CD14-positive monocyte (primary cell): ENCODE measurements at regions not wholly inside any gene's neighbourhood (a gene's known extent, or its start where the extent isn't known, plus 50 kb on each side); places are given as distances from the start of the nearest gene placed in this dataset.

Source experiments
- DNase-seq, 3 donors: peaks; one replicate each; pipeline ENCODE4 v3.0.0-alpha.2; 2011 to 2022
- H2AFZ ChIP-seq: 2 replicates; pipeline ENCODE4 v1.6.0; 2012; ENCODE audit warnings: mild to moderate bottlenecking, low read depth, low read length, inconsistent platforms; ENCODE audit not compliant: insufficient read depth, poor library complexity, severe bottlenecking
- H3K27ac ChIP-seq, 2 donors: 1 replicate in 1 of 2; 2 replicates in 1 of 2; pipeline ENCODE4 v1.5.1; 2012 to 2013; ENCODE audit warnings: low read length in 2 of 2, control low read depth in 1 of 2, inconsistent platforms in 1 of 2, low read depth in 1 of 2, mild to moderate bottlenecking in 1 of 2
- H3K27me3 ChIP-seq, 2 donors: one replicate each; pipeline versions ENCODE4 v1.6.0 to v1.6.1; 2011 to 2013; ENCODE audit warnings: low read length in 2 of 2; ENCODE audit not compliant: control insufficient read depth in 2 of 2, insufficient read depth in 2 of 2
- H3K36me3 ChIP-seq, 2 donors: replicated peaks in 1 of 2; 1 replicate in 1 of 2; 2 replicates in 1 of 2; pipeline versions ENCODE4 v1.5.1 to v1.6.1; 2012 to 2013; ENCODE audit warnings: low read length in 2 of 2, control low read depth in 1 of 2, inconsistent platforms in 1 of 2, mild to moderate bottlenecking in 1 of 2; ENCODE audit not compliant: insufficient read depth in 2 of 2, control insufficient read depth in 1 of 2
- H3K4me1 ChIP-seq, 2 donors: 1 replicate in 1 of 2; 2 replicates in 1 of 2; pipeline versions ENCODE4 v1.5.1 to v1.6.1; 2012 to 2013; ENCODE audit warnings: low read length in 2 of 2, control low read depth in 1 of 2, inconsistent platforms in 1 of 2, mild to moderate bottlenecking in 1 of 2, moderate library complexity in 1 of 2; ENCODE audit not compliant: insufficient read depth in 2 of 2, control insufficient read depth in 1 of 2
- H3K4me2 ChIP-seq: replicated peaks from 2 replicates; pipeline ENCODE3; 2012; ENCODE audit warnings: low read length, moderate library complexity, mild to moderate bottlenecking; ENCODE audit not compliant: poor library complexity, severe bottlenecking; ENCODE audit errors: extremely low read depth
- H3K4me3 ChIP-seq, 3 experiments: fragments of 200-600 bp in 1 of 3; sonication (generic) in 1 of 3; replicated peaks in 1 of 3; 1 replicate in 2 of 3; 2 replicates in 1 of 3; pipeline ENCODE4 v1.5.1; 2011 to 2013; ENCODE audit warnings: low read length in 3 of 3, mild to moderate bottlenecking in 3 of 3, control low read depth in 2 of 3, low read depth in 2 of 3, inconsistent platforms in 1 of 3, moderate library complexity in 1 of 3
- H3K79me2 ChIP-seq: 2 replicates; pipeline ENCODE4 v1.6.0; 2012; ENCODE audit warnings: mild to moderate bottlenecking, control low read depth, inconsistent platforms, low read length, moderate library complexity; ENCODE audit not compliant: insufficient read depth
- H3K9ac ChIP-seq: 2 replicates; pipeline ENCODE4 v1.6.0; 2017; ENCODE audit warnings: low read length, mild to moderate bottlenecking; ENCODE audit not compliant: insufficient read depth, poor library complexity, severe bottlenecking
- H3K9me3 ChIP-seq, 2 donors: replicated peaks in 1 of 2; 1 replicate in 1 of 2; 2 replicates in 1 of 2; pipeline versions ENCODE4 v1.5.1 to v1.6.1; 2012 to 2013; ENCODE audit warnings: low read length in 2 of 2, control low read depth in 1 of 2; ENCODE audit not compliant: control insufficient read depth in 1 of 2, insufficient read depth in 1 of 2
- H4K20me1 ChIP-seq: 2 replicates; pipeline ENCODE4 v1.6.0; 2012; ENCODE audit warnings: mild to moderate bottlenecking, low read length, control low read depth, moderate library complexity; ENCODE audit not compliant: insufficient read depth
- H3K27ac Mint-ChIP-seq, 7 donors: one replicate each; pipeline ENCODE4 v1.8.0; 2020; ENCODE audit warnings: mild to moderate bottlenecking in 7 of 7, mixed read lengths in 7 of 7, moderate library complexity in 6 of 7, inconsistent platforms in 2 of 7
- H3K27me3 Mint-ChIP-seq, 3 donors: one replicate each; pipeline ENCODE4 v1.8.0; 2021 to 2022; ENCODE audit warnings: low read depth in 3 of 3, mild to moderate bottlenecking in 3 of 3, mixed read lengths in 3 of 3, moderate library complexity in 3 of 3, inconsistent platforms in 1 of 3
- H3K36me3 Mint-ChIP-seq, 2 donors: one replicate each; pipeline ENCODE4 v1.8.0; 2020; ENCODE audit warnings: mixed read lengths in 2 of 2, inconsistent platforms in 1 of 2, mild to moderate bottlenecking in 1 of 2
- H3K4me1 Mint-ChIP-seq: one replicate; pipeline ENCODE4 v1.8.0; 2020; ENCODE audit warnings: mild to moderate bottlenecking, mixed read lengths
- H3K4me3 Mint-ChIP-seq, 2 donors: one replicate each; pipeline ENCODE4 v1.8.0; 2020; ENCODE audit warnings: mild to moderate bottlenecking in 2 of 2, mixed read lengths in 2 of 2, moderate library complexity in 1 of 2
- H3K9me3 Mint-ChIP-seq, 7 donors: one replicate each; pipeline ENCODE4 v1.8.0; 2020 to 2022; ENCODE audit warnings: mixed read lengths in 7 of 7, mild to moderate bottlenecking in 6 of 7, moderate library complexity in 6 of 7, inconsistent platforms in 2 of 7
- CTCF ChIP-seq: fragments of 200-600 bp; IDR thresholded peaks from one replicate; pipeline ENCODE4 v1.8.0; 2022; ENCODE audit warnings: antibody characterized with exemption, mild to moderate bottlenecking
- WGBS: methylation state at CpG from one replicate; pipeline ENCODE4 v1.1.5; 2013; ENCODE audit warnings: missing lambda C conversion rate; ENCODE audit not compliant: insufficient coverage; 5-methylcytosine and 5-hydroxymethylcytosine counted together
- intact Hi-C, 2 donors: fragments of 100-400 bp; cut with micrococcal nuclease; formaldehyde crosslinking; loops; one replicate each; pipeline versions ENCODE4 v1.15.0 to v1.15.1; 2023

- Histone ChIP-seq H3K79me2 (no peaks in the 10 kb centered on the region), H2AFZ (no peak overlapping the region), H3K27ac (no peak overlapping the region), H3K4me1 (no peaks in the 10 kb centered on the region), H3K4me3 (no peak overlapping the region), H3K36me3 (no peaks in the 10 kb centered on the region), H4K20me1 (no peaks in the 10 kb centered on the region), H3K9me3 (peaks cover 3 to 5% of the 10 kb centered on the region in 2 donors), H3K9ac (no peak overlapping the region), H3K4me2 (no peak overlapping the region), H3K27me3 (no peaks in the 10 kb centered on the region)
- no peaks in the 10 kb centered on the region for H3K27me3 Mint-ChIP-seq
- no peaks in the 10 kb centered on the region for H3K36me3 Mint-ChIP-seq
- H3K9me3 Mint-ChIP-seq: peaks cover 0 to 8% (median 0%) of the 10 kb centered on the region in 7 donors
- intact Hi-C loops: no loop called here
- WGBS: no CpG with 5 or more reads among the region's 2 CpGs
- H3K4me3 Mint-ChIP-seq: no peak overlapping the region
- no peaks in the 10 kb centered on the region for H3K4me1 Mint-ChIP-seq
- TF ChIP-seq CTCF: no peak
- no peak overlapping the region for H3K27ac Mint-ChIP-seq
- no peak for DNase-seq
Observed at GRCh38 chr16:62863139-62863538, 826.9 kb upstream of the CDH8 start.

DNA sequence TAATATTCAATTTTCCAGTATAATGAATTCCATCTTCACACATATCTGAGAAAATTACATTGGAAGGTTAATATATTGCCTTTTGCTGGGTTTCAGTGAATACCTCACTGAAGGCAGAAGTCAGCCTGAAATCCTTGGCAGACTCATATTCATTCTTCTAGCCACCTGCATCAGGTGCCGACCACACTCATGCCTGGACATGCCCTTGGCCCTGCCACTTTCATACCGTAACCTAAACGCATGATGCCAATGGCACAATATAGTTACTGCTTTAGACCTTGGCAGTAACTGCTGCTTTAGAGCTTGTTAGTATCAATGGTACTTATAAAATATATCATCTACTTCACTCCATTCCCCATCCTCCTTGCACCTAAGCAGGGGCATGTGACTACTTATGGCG lies 817.6 kb upstream of the CDH8 start:
- Histone ChIP-seq H3K79me2 (no peaks in the 10 kb centered on the region), H3K9me3 (no peaks in the 10 kb centered on the region), H3K9ac (no peak overlapping the region), H3K4me2 (no peak overlapping the region), H3K27ac (no peak overlapping the region), H3K4me3 (no peak overlapping the region), H3K27me3 (no peaks in the 10 kb centered on the region), H3K4me1 (no peaks in the 10 kb centered on the region), H2AFZ (no peak overlapping the region), H4K20me1 (no peaks in the 10 kb centered on the region), H3K36me3 (no peaks in the 10 kb centered on the region)
- no peak overlapping the region for H3K27ac Mint-ChIP-seq
- no peaks in the 10 kb centered on the region for H3K4me1 Mint-ChIP-seq
- no CpG with 5 or more reads among the region's 4 CpGs for WGBS
- H3K36me3 Mint-ChIP-seq: no peaks in the 10 kb centered on the region
- no peaks in the 10 kb centered on the region for H3K27me3 Mint-ChIP-seq
- H3K9me3 Mint-ChIP-seq: peaks cover 0 to 3% (median 0%) of the 10 kb centered on the region in 7 donors
- no peak overlapping the region for H3K4me3 Mint-ChIP-seq
- DNase-seq: no peak
- TF ChIP-seq CTCF: no peak
- intact Hi-C loops: no loop called here
